ENCODE measurements at regions not wholly inside any gene's neighbourhood (a gene's known extent, or its start where the extent isn't known, plus 50 kb on each side); places are given as distances from the start of the nearest gene placed in this dataset.

DNA sequence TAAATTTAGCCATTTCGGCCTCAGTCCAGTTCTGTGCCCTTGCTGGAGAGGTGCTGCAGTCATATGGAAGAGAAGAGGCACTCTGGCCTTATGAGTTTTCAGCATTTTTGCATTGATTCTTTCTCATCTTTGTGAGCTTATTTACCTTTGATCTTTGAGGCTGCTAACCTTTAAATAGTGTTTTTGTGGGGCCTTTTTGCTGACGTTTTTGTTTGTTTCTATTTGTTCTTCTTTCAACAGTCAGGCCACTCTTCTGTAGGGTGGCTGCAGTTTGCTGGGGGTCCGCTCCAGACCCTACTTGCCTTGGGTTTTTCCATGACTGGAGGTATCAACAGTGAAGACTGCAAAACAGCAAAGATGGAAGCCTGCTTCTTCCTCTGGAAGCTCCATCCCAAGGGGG, 1951.7 kb upstream of the LRRTM1 start:
- no peak for TF ChIP-seq ZNF274 (IDR thresholded peaks at IDR 0.05; ENCODE audit: low read depth, low read length)
- TF ChIP-seq YY1 (IDR thresholded peaks at IDR 0.05; ENCODE audit: insufficient read depth, insufficient read length): no peak
- no peak for TF ChIP-seq SUZ12 (IDR thresholded peaks at IDR 0.05; ENCODE audit: extremely low read depth, insufficient read depth, insufficient read length)
- Histone ChIP-seq H3K9ac (ENCODE audit: insufficient read length, low read depth) (no peak overlapping the region), H3K4me3 (ENCODE audit: insufficient read length, low read depth) (no peak overlapping the region), H3K27me3 (ENCODE audit: insufficient read depth, insufficient read length) (no peaks in the 10 kb centered on the region), H3K36me3 (ENCODE audit: insufficient read depth, insufficient read length, low read length) (no peaks in the 10 kb centered on the region), H3K9me3 (ENCODE audit: insufficient read depth, low read length) (no peaks in the 10 kb centered on the region), H3K4me1 (ENCODE audit: insufficient read depth, insufficient read length) (no peaks in the 10 kb centered on the region)
- no peak for DNase-seq (ENCODE audit: low read depth, low spot score)

DNA sequence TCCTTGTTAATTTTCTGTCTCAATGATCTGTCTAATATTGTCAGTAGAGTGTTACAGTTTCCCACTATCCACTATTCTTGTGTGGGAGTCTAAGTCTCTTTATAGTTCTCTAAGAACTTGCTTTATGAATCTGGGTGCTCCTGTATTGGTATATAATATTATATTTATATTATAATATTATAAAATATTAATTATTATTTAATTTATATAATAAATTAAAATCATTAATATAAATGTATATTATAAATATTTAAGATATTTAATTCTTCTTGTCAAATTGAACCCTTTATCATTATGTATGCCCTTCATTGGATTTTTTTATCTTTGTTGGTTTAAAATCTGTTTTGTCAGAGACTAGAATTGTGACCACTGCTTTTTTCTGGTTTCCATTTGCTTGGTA, 1950.2 kb upstream of the LRRTM1 start:
- TF ChIP-seq YY1 (IDR thresholded peaks at IDR 0.05; ENCODE audit: insufficient read depth, insufficient read length): no peak
- no peak for TF ChIP-seq SUZ12 (IDR thresholded peaks at IDR 0.05; ENCODE audit: extremely low read depth, insufficient read depth, insufficient read length)
- TF ChIP-seq ZNF274 (IDR thresholded peaks at IDR 0.05; ENCODE audit: low read depth, low read length): no peak
- no peaks in the 10 kb centered on the region for H3K4me1 ChIP-seq (ENCODE audit: insufficient read depth, insufficient read length)
- H3K27me3 ChIP-seq (ENCODE audit: insufficient read depth, insufficient read length): no peaks in the 10 kb centered on the region
- no peaks in the 10 kb centered on the region for H3K36me3 ChIP-seq (ENCODE audit: insufficient read depth, insufficient read length, low read length)
- no peaks in the 10 kb centered on the region for H3K9me3 ChIP-seq (ENCODE audit: insufficient read depth, low read length)
- no peak for DNase-seq (ENCODE audit: low read depth, low spot score)
- no peak overlapping the region for H3K4me3 ChIP-seq (ENCODE audit: insufficient read length, low read depth)
- H3K9ac ChIP-seq (ENCODE audit: insufficient read length, low read depth): no peak overlapping the region

DNA sequence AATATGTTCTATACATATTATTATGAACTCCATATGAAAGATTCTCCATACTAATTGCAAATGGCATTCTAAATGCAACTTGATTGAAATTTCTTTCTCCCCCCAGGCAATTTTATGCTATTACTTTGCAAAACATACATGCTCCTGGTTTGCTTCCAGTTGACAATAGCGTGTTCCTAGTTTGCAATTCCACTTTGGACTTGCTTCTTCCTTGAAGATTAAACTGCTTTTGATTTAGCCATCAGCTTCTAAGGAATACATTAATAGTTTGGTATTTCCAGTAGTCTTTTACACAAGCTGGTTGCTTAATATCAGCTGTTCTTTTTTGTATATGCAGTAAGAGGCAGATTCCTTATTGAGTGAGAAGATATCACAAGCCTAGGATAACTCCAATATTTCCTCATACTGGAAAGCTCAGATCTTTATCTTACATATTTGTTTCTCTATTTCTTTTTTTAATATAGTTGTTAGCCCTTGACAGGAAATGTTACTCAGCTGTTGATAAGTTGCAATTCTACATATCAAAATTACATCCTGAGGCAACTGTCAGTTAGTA, 1941.7 kb upstream of the LRRTM1 start:
- TF ChIP-seq SUZ12 (IDR thresholded peaks at IDR 0.05; ENCODE audit: extremely low read depth, insufficient read depth, insufficient read length) (no peak), ZNF274 (IDR thresholded peaks at IDR 0.05; ENCODE audit: low read depth, low read length) (no peak), YY1 (IDR thresholded peaks at IDR 0.05; ENCODE audit: insufficient read depth, insufficient read length) (no peak)
- H3K36me3 ChIP-seq (ENCODE audit: insufficient read depth, insufficient read length, low read length): no peaks in the 10 kb centered on the region
- no peak overlapping the region for H3K4me3 ChIP-seq (ENCODE audit: insufficient read length, low read depth)
- no peaks in the 10 kb centered on the region for H3K9me3 ChIP-seq (ENCODE audit: insufficient read depth, low read length)
- no peaks in the 10 kb centered on the region for H3K4me1 ChIP-seq (ENCODE audit: insufficient read depth, insufficient read length)
- no peaks in the 10 kb centered on the region for H3K27me3 ChIP-seq (ENCODE audit: insufficient read depth, insufficient read length)
- DNase-seq (ENCODE audit: low read depth, low spot score): no peak
- H3K9ac ChIP-seq (ENCODE audit: insufficient read length, low read depth): no peak overlapping the region

DNA sequence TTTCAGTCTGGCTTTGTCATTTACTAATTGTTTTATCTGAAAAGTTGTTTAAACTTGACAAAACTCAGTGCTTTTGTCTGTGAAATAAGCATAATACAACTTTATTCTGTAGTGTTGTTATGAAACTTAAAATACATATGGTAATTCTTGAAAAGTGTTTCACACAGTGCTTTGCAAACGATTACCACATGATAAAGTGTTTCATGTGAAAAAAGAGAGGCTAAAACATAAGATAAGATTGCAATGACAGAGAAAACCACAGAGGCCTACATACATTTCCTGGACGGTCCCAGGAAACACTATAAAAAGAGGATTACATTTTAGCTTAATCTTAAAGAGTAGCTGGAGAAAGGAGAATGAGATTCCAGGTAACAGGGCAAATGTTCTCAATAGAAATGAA, 1934.6 kb upstream of the LRRTM1 start:
- H3K9me3 ChIP-seq (ENCODE audit: insufficient read depth, low read length): no peaks in the 10 kb centered on the region
- no peak overlapping the region for H3K4me3 ChIP-seq (ENCODE audit: insufficient read length, low read depth)
- H3K27me3 ChIP-seq (ENCODE audit: insufficient read depth, insufficient read length): no peaks in the 10 kb centered on the region
- no peak for TF ChIP-seq YY1 (IDR thresholded peaks at IDR 0.05; ENCODE audit: insufficient read depth, insufficient read length)
- TF ChIP-seq ZNF274 (IDR thresholded peaks at IDR 0.05; ENCODE audit: low read depth, low read length): no peak
- no peak for TF ChIP-seq SUZ12 (IDR thresholded peaks at IDR 0.05; ENCODE audit: extremely low read depth, insufficient read depth, insufficient read length)
- H3K9ac ChIP-seq (ENCODE audit: insufficient read length, low read depth): no peak overlapping the region
- H3K4me1 ChIP-seq (ENCODE audit: insufficient read depth, insufficient read length): no peaks in the 10 kb centered on the region
- no peak for DNase-seq (ENCODE audit: low read depth, low spot score)
- H3K36me3 ChIP-seq (ENCODE audit: insufficient read depth, insufficient read length, low read length): no peaks in the 10 kb centered on the region

DNA sequence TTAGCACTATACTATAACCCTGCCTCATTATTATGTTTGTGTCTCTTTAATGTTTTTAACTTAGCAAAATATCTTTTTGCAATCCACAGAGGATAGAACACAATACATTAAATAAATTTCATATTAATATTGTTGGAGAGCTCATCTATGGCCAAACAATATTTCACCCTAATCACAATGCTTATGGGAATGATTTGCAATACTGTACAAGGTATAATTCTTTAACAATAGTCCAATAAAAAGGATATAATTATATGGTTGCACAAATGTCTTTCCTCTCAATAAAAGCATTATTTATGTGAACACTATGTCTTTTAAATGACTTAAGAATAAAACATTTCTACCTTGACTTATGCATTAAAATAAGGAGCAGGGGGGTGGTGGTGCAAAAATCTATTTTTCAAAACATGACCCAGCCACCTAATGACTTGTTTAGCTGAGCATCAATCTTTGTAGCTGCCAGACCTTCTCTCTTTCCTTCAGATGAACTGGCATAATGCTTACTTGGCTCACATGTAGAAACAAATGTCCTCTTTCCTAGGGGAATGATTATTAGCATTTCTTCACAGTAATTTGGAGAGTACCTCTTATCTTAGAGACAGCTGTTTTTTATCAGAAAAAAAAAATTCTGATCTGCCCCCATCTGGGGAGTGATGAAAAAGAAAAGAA, 1933.6 kb upstream of the LRRTM1 start:
- Histone ChIP-seq H3K9ac (ENCODE audit: insufficient read length, low read depth) (no peak overlapping the region), H3K9me3 (ENCODE audit: insufficient read depth, low read length) (no peaks in the 10 kb centered on the region), H3K4me1 (ENCODE audit: insufficient read depth, insufficient read length) (no peaks in the 10 kb centered on the region), H3K27me3 (ENCODE audit: insufficient read depth, insufficient read length) (no peaks in the 10 kb centered on the region), H3K36me3 (ENCODE audit: insufficient read depth, insufficient read length, low read length) (no peaks in the 10 kb centered on the region), H3K4me3 (ENCODE audit: insufficient read length, low read depth) (no peak overlapping the region)
- DNase-seq (ENCODE audit: low read depth, low spot score): no peak
- TF ChIP-seq YY1 (IDR thresholded peaks at IDR 0.05; ENCODE audit: insufficient read depth, insufficient read length) (no peak), ZNF274 (IDR thresholded peaks at IDR 0.05; ENCODE audit: low read depth, low read length) (no peak), SUZ12 (IDR thresholded peaks at IDR 0.05; ENCODE audit: extremely low read depth, insufficient read depth, insufficient read length) (no peak)

DNA sequence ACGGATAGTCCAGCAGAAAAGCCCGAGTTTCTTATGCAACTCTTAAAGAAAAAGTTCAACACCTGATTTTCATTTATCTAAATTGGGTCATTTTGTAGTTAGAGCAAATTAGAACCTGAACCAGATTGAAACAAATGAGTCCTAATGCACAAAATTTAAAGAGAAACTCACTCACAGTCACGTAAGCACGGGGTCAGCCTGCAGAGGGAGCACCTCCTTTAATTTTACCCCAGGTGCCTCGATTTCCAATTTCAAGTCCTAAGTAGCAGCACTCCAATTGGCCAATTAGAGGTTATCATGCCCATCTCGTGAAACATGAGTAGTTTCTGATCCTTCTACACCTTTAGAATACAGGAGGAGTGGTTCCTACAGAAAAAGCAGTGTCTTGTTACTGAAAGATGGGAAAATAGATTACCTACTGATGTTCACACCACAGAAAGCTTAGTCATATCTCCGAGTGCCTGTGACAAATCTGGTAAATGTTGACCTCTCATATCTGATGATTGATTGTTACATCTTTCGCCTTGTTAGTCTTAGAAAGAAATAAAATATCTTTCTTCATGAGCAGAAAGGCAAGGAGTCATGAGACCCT, 1929.8 kb upstream of the LRRTM1 start:
- Histone ChIP-seq H3K4me3 (ENCODE audit: insufficient read length, low read depth) (no peak overlapping the region), H3K9ac (ENCODE audit: insufficient read length, low read depth) (no peak overlapping the region), H3K4me1 (ENCODE audit: insufficient read depth, insufficient read length) (no peaks in the 10 kb centered on the region), H3K9me3 (ENCODE audit: insufficient read depth, low read length) (no peaks in the 10 kb centered on the region), H3K27me3 (ENCODE audit: insufficient read depth, insufficient read length) (no peaks in the 10 kb centered on the region), H3K36me3 (ENCODE audit: insufficient read depth, insufficient read length, low read length) (no peaks in the 10 kb centered on the region)
- TF ChIP-seq ZNF274 (IDR thresholded peaks at IDR 0.05; ENCODE audit: low read depth, low read length) (no peak), YY1 (IDR thresholded peaks at IDR 0.05; ENCODE audit: insufficient read depth, insufficient read length) (no peak), SUZ12 (IDR thresholded peaks at IDR 0.05; ENCODE audit: extremely low read depth, insufficient read depth, insufficient read length) (no peak)
- DNase-seq (ENCODE audit: low read depth, low spot score): no peak

DNA sequence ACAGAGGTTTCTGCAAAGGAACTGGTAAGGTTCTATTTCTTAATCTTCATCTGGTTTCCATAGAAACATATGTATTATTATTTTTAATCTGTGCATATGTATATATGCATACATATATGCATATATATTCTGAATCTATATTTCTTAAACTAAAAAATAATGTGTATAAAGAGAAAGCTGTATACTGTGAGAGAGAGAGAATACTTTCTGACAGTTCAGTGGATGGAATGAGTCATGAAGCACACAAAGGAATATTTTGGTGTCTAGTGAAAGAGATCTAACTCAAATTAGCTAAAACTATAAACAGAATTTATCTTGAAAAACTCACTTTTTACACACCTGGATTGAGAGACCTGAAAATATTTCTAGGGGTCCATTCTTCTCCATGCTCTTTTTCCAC, 1929.3 kb upstream of the LRRTM1 start:
- H3K9ac ChIP-seq (ENCODE audit: insufficient read length, low read depth): no peak overlapping the region
- no peak overlapping the region for H3K4me3 ChIP-seq (ENCODE audit: insufficient read length, low read depth)
- no peaks in the 10 kb centered on the region for H3K9me3 ChIP-seq (ENCODE audit: insufficient read depth, low read length)
- TF ChIP-seq ZNF274 (IDR thresholded peaks at IDR 0.05; ENCODE audit: low read depth, low read length) (no peak), YY1 (IDR thresholded peaks at IDR 0.05; ENCODE audit: insufficient read depth, insufficient read length) (no peak), SUZ12 (IDR thresholded peaks at IDR 0.05; ENCODE audit: extremely low read depth, insufficient read depth, insufficient read length) (no peak)
- no peaks in the 10 kb centered on the region for H3K4me1 ChIP-seq (ENCODE audit: insufficient read depth, insufficient read length)
- DNase-seq (ENCODE audit: low read depth, low spot score): no peak
- H3K36me3 ChIP-seq (ENCODE audit: insufficient read depth, insufficient read length, low read length): no peaks in the 10 kb centered on the region
- no peaks in the 10 kb centered on the region for H3K27me3 ChIP-seq (ENCODE audit: insufficient read depth, insufficient read length)

All from NT2/D1 (cell line).